K562 (cell line): ENCODE measurements at regions not wholly inside any gene's neighbourhood (a gene's known extent, or its start where the extent isn't known, plus 50 kb on each side); places are given as distances from the start of the nearest gene placed in this dataset.

ENCODE experiments used
- ATAC-seq: fragments of 200-7000 bp; cut with Tn5 transposase; 3 replicates; pipeline ENCODE4 v1.9.1; 2020; ENCODE audit warnings: moderate library complexity
- BruUV-seq: library from RNA; stranded (reverse); fragments of 400-500 nt; replicated peaks from 2 replicates; lab custom pipeline; 2021; lab: Mats Ljungman, UMichigan
- CTCF ChIA-PET: fragments of 300-600 bp; formaldehyde crosslinking; extraction: SDS; loops from one replicate; lab custom pipeline; 2021; ENCODE audit warnings: low intra/inter-chr PET ratio; lab: Yijun Ruan, JAX
- POLR2A ChIA-PET: fragments of 300-600, 350-650 bp; sonication (Branson Sonifier 250); formaldehyde crosslinking; extraction: SDS; loops from one replicate; lab custom pipeline; 2021; ENCODE audit warnings: antibody characterized with exemption, inconsistent platforms; lab: Yijun Ruan, JAX
- DNase-seq, 4 experiments: peaks; one replicate each; pipeline versions ENCODE4 v3.0.0 to v3.0.0-alpha.2; 2011 to 2018; ENCODE audit warnings: low spot score in 3 of 4, mixed read lengths in 3 of 4; ENCODE audit errors: extremely low read depth in 1 of 4
- FAIRE-seq: peaks from 2 replicates; lab custom pipeline; 2011; peaks lifted over from hg19 to GRCh38; lab: Jason Lieb, UNC
- H2AFZ ChIP-seq: 2 replicates; pipeline ENCODE4 v1.6.0; 2011; ENCODE audit warnings: low read depth, low read length, control low read depth, inconsistent platforms
- H3K27ac ChIP-seq: fragments of 200-600 bp; 3 replicates; pipeline ENCODE4 v1.8.0; 2011; ENCODE audit warnings: low read depth, mild to moderate bottlenecking, control low read depth, inconsistent platforms, low read length, moderate library complexity, mixed read lengths; ENCODE audit errors: extremely low read depth
- H3K27me3 ChIP-seq, 2 experiments: fragments of 300-600 bp in 1 of 2; 2 replicates in 1 of 2; 3 replicates in 1 of 2; pipeline versions ENCODE4 v1.6.0 to v1.8.0; 2011; ENCODE audit warnings: inconsistent platforms in 2 of 2, low read length in 2 of 2, mild to moderate bottlenecking in 1 of 2, mixed read lengths in 1 of 2, moderate library complexity in 1 of 2; ENCODE audit not compliant: control insufficient read depth in 2 of 2, insufficient read depth in 2 of 2
- H3K36me3 ChIP-seq: fragments of 300-600 bp; 3 replicates; pipeline ENCODE4 v1.8.0; 2011; ENCODE audit warnings: mild to moderate bottlenecking, low read length, inconsistent platforms; ENCODE audit not compliant: control insufficient read depth, insufficient read depth
- H3K4me1 ChIP-seq, 2 experiments: fragments of 200-600 bp in 1 of 2; replicated peaks in 1 of 2; 2 replicates in 1 of 2; 3 replicates in 1 of 2; pipeline versions ENCODE4 v1.5.1 to v1.8.0; 2011; ENCODE audit warnings: inconsistent platforms in 2 of 2, low read length in 2 of 2, mild to moderate bottlenecking in 1 of 2, mixed read lengths in 1 of 2, moderate library complexity in 1 of 2; ENCODE audit not compliant: control insufficient read depth in 2 of 2, insufficient read depth in 2 of 2
- H3K4me2 ChIP-seq: 2 replicates; pipeline ENCODE4 v1.6.1; 2011; ENCODE audit warnings: low read length, control low read depth, inconsistent platforms, mixed read lengths; ENCODE audit not compliant: insufficient read depth
- H3K4me3 ChIP-seq: fragments of 200-600 bp; sonication (generic), shearing (Covaris generic); 2 replicates; pipeline ENCODE4 v1.5.1; 2016; ENCODE audit warnings: control low read depth, inconsistent platforms
- H3K79me2 ChIP-seq: fragments of 200-600 bp; 3 replicates; pipeline ENCODE4 v1.8.0; 2011; ENCODE audit warnings: low read length, inconsistent platforms; ENCODE audit not compliant: control insufficient read depth, insufficient read depth
- H3K9ac ChIP-seq, 2 experiments: 2 replicates each; pipeline versions ENCODE4 v1.6.0 to v1.6.1; 2011; ENCODE audit warnings: low read depth in 2 of 2, low read length in 2 of 2, control low read depth in 1 of 2, inconsistent platforms in 1 of 2, mild to moderate bottlenecking in 1 of 2, mixed read lengths in 1 of 2; ENCODE audit not compliant: insufficient read depth in 1 of 2
- H3K9me1 ChIP-seq: one replicate; pipeline ENCODE4 v1.6.0; 2011; ENCODE audit warnings: inconsistent platforms, mild to moderate bottlenecking, low read length, moderate library complexity; ENCODE audit not compliant: control insufficient read depth, insufficient read depth
- H3K9me3 ChIP-seq: replicated peaks from 2 replicates; pipeline ENCODE4 v1.5.1; 2011; ENCODE audit warnings: low read depth, low read length, inconsistent platforms; ENCODE audit not compliant: control insufficient read depth, insufficient read depth
- H4K20me1 ChIP-seq: replicated peaks from 2 replicates; pipeline ENCODE4 v1.6.1; 2011; ENCODE audit warnings: low read length, inconsistent platforms, mixed read lengths; ENCODE audit not compliant: control insufficient read depth, insufficient read depth
- AFF4 ChIP-seq: sonication (generic); formaldehyde crosslinking; IDR thresholded peaks from 2 replicates; pipeline ENCODE4 v1.8.0; 2023; ENCODE audit warnings: mild to moderate bottlenecking, missing genetic modification reagents
- CHD4 ChIP-seq: fragments of 200-600 bp; sonication (generic); IDR thresholded peaks from 3 replicates; pipeline ENCODE4 v1.6.1; 2012; ENCODE audit warnings: low read depth, mild to moderate bottlenecking, mixed read lengths, low read length, inconsistent platforms; ENCODE audit not compliant: insufficient read depth, insufficient replicate concordance, poor library complexity, severe bottlenecking
- ELK3 ChIP-seq: fragments of 450-650 bp; formaldehyde crosslinking; IDR thresholded peaks from 2 replicates; pipeline ENCODE4 v1.4.0; 2020; ENCODE audit warnings: mild to moderate bottlenecking
- FOXK1 ChIP-seq: sonication (generic); formaldehyde crosslinking; IDR thresholded peaks from 2 replicates; pipeline ENCODE4 v1.8.0; 2022; ENCODE audit warnings: missing genetic modification reagents, mild to moderate bottlenecking, borderline replicate concordance
- KLF6 ChIP-seq: fragments of 250-450 bp; sonication (Bioruptor Pico); IDR thresholded peaks from 2 replicates; pipeline ENCODE4 v1.4.0; 2020; ENCODE audit warnings: mild to moderate bottlenecking, moderate library complexity, borderline replicate concordance
- RB1 ChIP-seq: fragments of 450-650 bp; IDR thresholded peaks from 2 replicates; pipeline ENCODE4 v1.6.1; 2017; ENCODE audit warnings: low read depth, mild to moderate bottlenecking
- TCFL5 ChIP-seq: fragments of 250-450 bp; sonication (Bioruptor Pico); conservative IDR thresholded peaks from 2 replicates; pipeline ENCODE4 v1.6.1; 2021; ENCODE audit warnings: mild to moderate bottlenecking, moderate library complexity, matching md5 sums
- TRIM28 ChIP-seq: fragments of 450-650 bp; IDR thresholded peaks from 2 replicates; pipeline ENCODE4 v1.6.1; 2017
- XRCC5 ChIP-seq: fragments of 200-400 bp; formaldehyde crosslinking; IDR thresholded peaks from 2 replicates; pipeline ENCODE4 v1.6.1; 2017; ENCODE audit warnings: low read depth, mild to moderate bottlenecking, low read length
- YBX1 ChIP-seq: fragments of 450-650 bp; IDR thresholded peaks from 2 replicates; pipeline ENCODE4 v1.7.1; 2016; ENCODE audit warnings: mild to moderate bottlenecking
- ZBTB7A ChIP-seq: IDR thresholded peaks from 2 replicates; pipeline ENCODE4 v1.6.1; 2011; ENCODE audit warnings: low read depth, mild to moderate bottlenecking, low read length, moderate library complexity, borderline replicate concordance; ENCODE audit not compliant: control insufficient read depth
- ZNF507 ChIP-seq: conservative IDR thresholded peaks from 2 replicates; pipeline ENCODE4 v1.6.1; 2017; ENCODE audit warnings: missing genetic modification characterization, missing compliant biosample characterization
- ZNF766 ChIP-seq: fragments of 200-800 bp; sonication (Bioruptor generic); conservative IDR thresholded peaks from 2 replicates; pipeline ENCODE4 v1.6.1; 2016; ENCODE audit warnings: missing genetic modification characterization, missing compliant biosample characterization
- ZSCAN29 ChIP-seq: fragments of 450-650 bp; IDR thresholded peaks from 2 replicates; pipeline ENCODE4 v1.6.1; 2017
- WGBS: fragments of 100-300 bp; shearing (Covaris generic); methylation state at CpG from one replicate; pipeline ENCODE4 v1.1.6; 2016; ENCODE audit warnings: low coverage, mixed read lengths; ENCODE audit not compliant: insufficient coverage; ENCODE audit errors: missing lambda C conversion rate; 5-methylcytosine and 5-hydroxymethylcytosine counted together
- in situ Hi-C: fragments of 300-500 bp; cut with MboI; formaldehyde crosslinking; loops from 4 replicates; pipeline ENCODE4 v1.15.0; 2018; ENCODE audit warnings: inconsistent platforms, mixed read lengths
- intact Hi-C: fragments of 100-400 bp; cut with micrococcal nuclease; formaldehyde crosslinking; loops from 2 replicates; pipeline ENCODE4 v1.14.2; 2022
- TF ChIP-seq, protein P1 (sequence below), 2 experiments: IDR thresholded peaks; 2 replicates each; pipeline ENCODE4 v1.6.1; 2012; ENCODE audit warnings: improper control_type of control experiment in 2 of 2, low read depth in 2 of 2, low read length in 2 of 2, borderline replicate concordance in 1 of 2

GRCh38 chr12:25872137-25872536, 86.3 kb upstream of the RASSF8 start (continued):
- TF ChIP-seq AFF4 (CRISPR knock-in tag): no peak
- TF ChIP-seq KLF6 (CRISPR knock-in tag): no peak
- TF ChIP-seq ZNF766: no peak
- TF ChIP-seq ELK3 (CRISPR knock-in tag): no peak

DNA sequence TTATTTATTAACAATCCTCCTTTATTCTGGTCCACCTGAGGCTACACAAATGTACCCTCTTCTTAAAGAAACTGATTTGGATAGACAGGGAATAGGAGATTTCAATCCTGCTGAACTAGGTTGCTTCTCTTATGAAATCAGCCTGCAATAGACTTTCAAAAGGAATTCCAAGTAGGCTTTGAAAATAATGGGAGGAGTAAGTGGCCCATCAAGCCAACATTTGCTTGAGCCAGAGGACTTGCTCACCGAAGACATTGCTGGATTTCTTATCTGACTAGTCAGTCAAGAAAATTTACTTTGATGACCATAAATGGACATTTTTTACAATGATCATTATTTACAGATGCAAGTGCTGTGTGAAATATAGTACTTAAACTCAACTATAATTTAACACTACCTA, 82.8 kb upstream of the RASSF8 start:
- Histone ChIP-seq H3K4me1 (no peaks in the 10 kb centered on the region), H3K4me2 (no peak overlapping the region), H3K36me3 (no peaks in the 10 kb centered on the region), H3K27ac (no peak overlapping the region), H4K20me1 (no peaks in the 10 kb centered on the region), H3K27me3 (no peaks in the 10 kb centered on the region), H3K9me3 (no peaks in the 10 kb centered on the region), H3K9ac (no peak overlapping the region), H3K4me3 (no peak overlapping the region), H3K79me2 (no peaks in the 10 kb centered on the region), H2AFZ (no peak overlapping the region), H3K9me1 (no peaks in the 10 kb centered on the region)
- no peak for DNase-seq
- in situ Hi-C loops: no loop called here
- BruUV-seq: no TSS peak
- no peak for FAIRE-seq
- no peak for ATAC-seq
- CTCF ChIA-PET: no interaction called here
- POLR2A ChIA-PET: no interaction called here
- intact Hi-C loops: no loop called here
- WGBS: 20% methylated on average over 1 of the region's 1 CpG
- TF ChIP-seq TRIM28: no peak
- no peak for TF ChIP-seq XRCC5
- TF ChIP-seq CHD4: no peak
- no peak for TF ChIP-seq ZSCAN29
- TF ChIP-seq FOXK1: no peak
- no peak for TF ChIP-seq TCFL5 (CRISPR knock-in tag)
- no peak for TF ChIP-seq RB1
- TF ChIP-seq, protein P1, sequence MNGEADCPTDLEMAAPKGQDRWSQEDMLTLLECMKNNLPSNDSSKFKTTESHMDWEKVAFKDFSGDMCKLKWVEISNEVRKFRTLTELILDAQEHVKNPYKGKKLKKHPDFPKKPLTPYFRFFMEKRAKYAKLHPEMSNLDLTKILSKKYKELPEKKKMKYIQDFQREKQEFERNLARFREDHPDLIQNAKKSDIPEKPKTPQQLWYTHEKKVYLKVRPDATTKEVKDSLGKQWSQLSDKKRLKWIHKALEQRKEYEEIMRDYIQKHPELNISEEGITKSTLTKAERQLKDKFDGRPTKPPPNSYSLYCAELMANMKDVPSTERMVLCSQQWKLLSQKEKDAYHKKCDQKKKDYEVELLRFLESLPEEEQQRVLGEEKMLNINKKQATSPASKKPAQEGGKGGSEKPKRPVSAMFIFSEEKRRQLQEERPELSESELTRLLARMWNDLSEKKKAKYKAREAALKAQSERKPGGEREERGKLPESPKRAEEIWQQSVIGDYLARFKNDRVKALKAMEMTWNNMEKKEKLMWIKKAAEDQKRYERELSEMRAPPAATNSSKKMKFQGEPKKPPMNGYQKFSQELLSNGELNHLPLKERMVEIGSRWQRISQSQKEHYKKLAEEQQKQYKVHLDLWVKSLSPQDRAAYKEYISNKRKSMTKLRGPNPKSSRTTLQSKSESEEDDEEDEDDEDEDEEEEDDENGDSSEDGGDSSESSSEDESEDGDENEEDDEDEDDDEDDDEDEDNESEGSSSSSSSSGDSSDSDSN (IDR thresholded peaks at IDR 0.05; ENCODE audit: borderline replicate concordance in 1 of 2, low read depth in 2 of 2, low read length in 2 of 2): no peak
- TF ChIP-seq ZNF507 (tag): no peak
- no peak for TF ChIP-seq YBX1
- no peak for TF ChIP-seq ZBTB7A
